Right lobe of liver (tissue), 6 donors: ENCODE measurements at regions not wholly inside any gene's neighbourhood (a gene's known extent, or its start where the extent isn't known, plus 50 kb on each side); places are given as distances from the start of the nearest gene placed in this dataset.

Source experiments
- ATAC-seq, 4 donors: fragments of 200-7000 bp; cut with Tn5 transposase; one replicate each; pipeline ENCODE4 v1.9.1; 2020; ENCODE audit warnings: mild to moderate bottlenecking in 4 of 4, moderate library complexity in 4 of 4
- DNase-seq, 3 donors: peaks; one replicate each; pipeline ENCODE4 v3.0.0-alpha.2; 2020
- H3K27ac ChIP-seq, 3 donors: fragments of 200-600 bp; one replicate each; pipeline ENCODE4 v1.8.0; 2022
- H3K27me3 ChIP-seq, 2 donors: fragments of 200-600 bp; one replicate each; pipeline ENCODE4 v1.8.0; 2022
- H3K36me3 ChIP-seq, 4 donors: fragments of 200-600 bp; sonication (generic) in 1 of 4; one replicate each; pipeline versions ENCODE4 v1.5.1 to v1.8.0; 2017 to 2022; ENCODE audit warnings: control low read depth in 1 of 4
- H3K4me1 ChIP-seq, 4 donors: fragments of 200-600 bp; sonication (generic) in 1 of 4; one replicate each; pipeline versions ENCODE4 v1.5.1 to v1.8.0; 2017 to 2022; ENCODE audit warnings: control low read depth in 1 of 4
- H3K4me3 ChIP-seq, 3 donors: fragments of 200-600 bp; one replicate each; pipeline ENCODE4 v1.8.0; 2022
- H3K9me3 ChIP-seq, 4 donors: fragments of 200-600 bp; sonication (generic) in 1 of 4; one replicate each; pipeline versions ENCODE4 v1.5.1 to v1.8.0; 2017 to 2022; ENCODE audit warnings: control low read depth in 1 of 4
- POLR2A ChIP-seq: fragments of 450-650 bp; IDR thresholded peaks from one replicate; pipeline ENCODE4 v1.6.1; 2017; ENCODE audit warnings: antibody characterized with exemption, mild to moderate bottlenecking
- WGBS: methylation state at CpG from one replicate; pipeline ENCODE4 v1.1.6; 2018; ENCODE audit warnings: low coverage, low lambda C conversion rate; ENCODE audit not compliant: insufficient coverage; ENCODE audit errors: missing lambda C conversion rate; 5-methylcytosine and 5-hydroxymethylcytosine counted together
- intact Hi-C, 2 donors: fragments of 100-400 bp; cut with DNase I; formaldehyde crosslinking; loops; one replicate each; pipeline versions ENCODE4 v1.11.2 to v1.14.1; 2022
- TF ChIP-seq, protein P1 (sequence below), 4 donors: fragments of 200-600 bp in 3 of 4; fragments of 450-650 bp in 1 of 4; IDR thresholded peaks; one replicate each; pipeline versions ENCODE4 v1.5.1 to v1.8.0; 2016 to 2022; ENCODE audit warnings: antibody characterized with exemption in 4 of 4, mild to moderate bottlenecking in 2 of 4
- donor health status: DM: no; HTN: yes; CAD: no.
- donor health status: DM: no; HTN: no; CAD: no.
- donor health status: DM: no; HTN: no; CAD: no.
- donor health status: DM: no; HTN: yes; CAD: no.
- donor health status: DM: no; HTN: yes; CAD: no.

DNA sequence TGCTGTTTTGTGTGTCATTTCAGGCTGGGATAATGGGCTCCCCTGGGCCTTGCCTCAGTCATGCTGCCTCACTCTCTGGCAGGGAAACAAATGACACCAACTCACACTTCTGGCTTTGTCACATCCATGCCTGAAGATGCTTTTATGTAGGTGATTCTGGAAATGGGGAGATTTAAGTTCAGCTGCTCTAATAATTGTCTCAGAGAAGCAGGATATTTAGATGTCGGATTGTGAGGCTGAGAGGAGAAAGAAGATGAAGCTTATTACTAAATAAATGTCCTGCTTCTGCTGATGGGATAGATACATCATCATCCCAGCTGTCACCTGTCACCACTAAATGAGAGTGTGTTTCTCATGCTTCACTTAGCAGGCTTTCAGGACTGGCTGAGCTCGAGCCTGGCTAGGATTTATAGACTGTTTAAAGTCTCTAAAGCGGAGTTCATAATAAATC is 480.2 kb upstream of the SPTLC3 start:
- ATAC-seq (no peak), DNase-seq (no peak)
- Histone ChIP-seq H3K4me1 (no peaks in the 10 kb centered on the region), H3K27ac (no peak overlapping the region), H3K36me3 (no peaks in the 10 kb centered on the region), H3K4me3 (no peak overlapping the region), H3K9me3 (no peaks in the 10 kb centered on the region), H3K27me3 (no peaks in the 10 kb centered on the region)
- TF ChIP-seq, protein P1, sequence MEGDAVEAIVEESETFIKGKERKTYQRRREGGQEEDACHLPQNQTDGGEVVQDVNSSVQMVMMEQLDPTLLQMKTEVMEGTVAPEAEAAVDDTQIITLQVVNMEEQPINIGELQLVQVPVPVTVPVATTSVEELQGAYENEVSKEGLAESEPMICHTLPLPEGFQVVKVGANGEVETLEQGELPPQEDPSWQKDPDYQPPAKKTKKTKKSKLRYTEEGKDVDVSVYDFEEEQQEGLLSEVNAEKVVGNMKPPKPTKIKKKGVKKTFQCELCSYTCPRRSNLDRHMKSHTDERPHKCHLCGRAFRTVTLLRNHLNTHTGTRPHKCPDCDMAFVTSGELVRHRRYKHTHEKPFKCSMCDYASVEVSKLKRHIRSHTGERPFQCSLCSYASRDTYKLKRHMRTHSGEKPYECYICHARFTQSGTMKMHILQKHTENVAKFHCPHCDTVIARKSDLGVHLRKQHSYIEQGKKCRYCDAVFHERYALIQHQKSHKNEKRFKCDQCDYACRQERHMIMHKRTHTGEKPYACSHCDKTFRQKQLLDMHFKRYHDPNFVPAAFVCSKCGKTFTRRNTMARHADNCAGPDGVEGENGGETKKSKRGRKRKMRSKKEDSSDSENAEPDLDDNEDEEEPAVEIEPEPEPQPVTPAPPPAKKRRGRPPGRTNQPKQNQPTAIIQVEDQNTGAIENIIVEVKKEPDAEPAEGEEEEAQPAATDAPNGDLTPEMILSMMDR (IDR thresholded peaks at IDR 0.05) = no peak
- TF ChIP-seq POLR2A = no peak
- WGBS = 29% methylated on average over 3 of the region's 3 CpGs
- intact Hi-C loops = no loop called here

DNA sequence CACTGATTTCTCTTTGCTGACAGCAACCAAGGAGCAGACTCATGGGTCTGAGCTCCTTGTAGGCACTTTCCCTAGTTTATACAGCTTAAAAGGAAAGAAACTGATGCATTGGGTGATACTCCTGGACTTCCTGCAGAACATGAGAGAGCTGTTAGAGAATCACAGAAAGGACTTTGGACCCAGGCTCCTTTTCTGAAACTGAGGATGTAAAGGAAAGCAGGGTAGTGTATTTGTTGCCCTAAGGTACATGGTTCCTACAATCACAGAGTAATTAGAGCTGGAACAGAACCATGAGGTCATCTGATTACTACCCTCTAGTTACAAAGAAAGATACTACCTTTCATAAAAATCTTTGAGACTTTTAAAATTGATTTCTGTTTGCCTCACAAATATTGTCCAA is 477.1 kb upstream of the SPTLC3 start:
- no peaks in the 10 kb centered on the region for H3K9me3 ChIP-seq
- no peak overlapping the region for H3K27ac ChIP-seq
- no peaks in the 10 kb centered on the region for H3K4me1 ChIP-seq
- intact Hi-C loops = no loop called here
- ATAC-seq = no peak
- H3K4me3 ChIP-seq = no peak overlapping the region
- H3K36me3 ChIP-seq = no peaks in the 10 kb centered on the region
- DNase-seq = no peak
- H3K27me3 ChIP-seq = no peaks in the 10 kb centered on the region
- no peak for TF ChIP-seq POLR2A
- TF ChIP-seq, protein P1 (IDR thresholded peaks at IDR 0.05) = no peak

GRCh38 chr20:12535316-12535715 is 473.5 kb upstream of the SPTLC3 start:
- no peak for ATAC-seq
- Histone ChIP-seq H3K27me3 (no peaks in the 10 kb centered on the region), H3K27ac (no peak overlapping the region), H3K4me3 (no peak overlapping the region), H3K9me3 (no peaks in the 10 kb centered on the region), H3K36me3 (no peaks in the 10 kb centered on the region), H3K4me1 (no peaks in the 10 kb centered on the region)
- DNase-seq = no peak
- WGBS = no CpG with 5 or more reads among the region's 1 CpG
- TF ChIP-seq, protein P1 (IDR thresholded peaks at IDR 0.05) = no peak
- TF ChIP-seq POLR2A = no peak
- intact Hi-C loops = no loop called here

DNA sequence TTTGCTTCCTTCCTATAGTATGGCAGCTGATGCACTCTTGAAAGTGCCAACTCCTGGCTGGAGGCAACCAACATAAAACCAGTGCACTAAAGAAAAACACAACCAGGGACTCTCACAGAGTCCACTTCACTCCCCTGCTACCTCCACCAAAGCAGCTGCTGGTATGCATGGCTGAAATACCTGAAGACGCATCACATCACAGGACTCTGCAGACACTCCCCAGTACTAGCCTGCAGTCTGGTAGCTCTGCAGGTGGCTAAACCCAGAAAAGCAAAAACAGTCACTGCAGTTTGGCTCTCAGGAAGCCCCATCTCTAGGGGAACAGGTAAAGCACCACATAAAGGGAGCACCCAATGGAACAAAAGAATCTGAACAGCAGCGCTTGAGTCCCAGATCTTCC is 473.0 kb upstream of the SPTLC3 start:
- Histone ChIP-seq H3K36me3 (no peaks in the 10 kb centered on the region), H3K4me3 (no peak overlapping the region), H3K9me3 (no peaks in the 10 kb centered on the region), H3K27me3 (no peaks in the 10 kb centered on the region), H3K4me1 (no peaks in the 10 kb centered on the region), H3K27ac (no peak overlapping the region)
- 83% methylated on average over 2 of the region's 2 CpGs for WGBS
- intact Hi-C loops = no loop called here
- ATAC-seq (no peak), DNase-seq (no peak)
- no peak for TF ChIP-seq POLR2A
- TF ChIP-seq, protein P1 (IDR thresholded peaks at IDR 0.05) = no peak

- Histone ChIP-seq H3K27me3 (no peaks in the 10 kb centered on the region), H3K36me3 (no peaks in the 10 kb centered on the region), H3K4me1 (no peaks in the 10 kb centered on the region), H3K9me3 (no peaks in the 10 kb centered on the region), H3K27ac (no peak overlapping the region), H3K4me3 (no peak overlapping the region)
- WGBS = 40% methylated on average over 2 of the region's 2 CpGs
- intact Hi-C loops = no loop called here
- DNase-seq (no peak), ATAC-seq (no peak)
- TF ChIP-seq, protein P1 (IDR thresholded peaks at IDR 0.05) = no peak
- no peak for TF ChIP-seq POLR2A
Observed at GRCh38 chr20:12554426-12554825, 454.3 kb upstream of the SPTLC3 start.
